HG03095 (cell line): ENCODE measurements at regions not wholly inside any gene's neighbourhood (a gene's known extent, or its start where the extent isn't known, plus 50 kb on each side); places are given as distances from the start of the nearest gene placed in this dataset.
"Not testable (repeated sequence)": the region's sequence is repeated elsewhere in the genome, so short reads cannot be mapped to it uniquely, and the experiment has no call there.

Source experiments
- ATAC-seq: cut with Tn5 transposase; IDR thresholded peaks from one replicate; pipeline ENCODE4 v1.9.1; 2021; ENCODE audit warnings: moderate library complexity; ENCODE audit not compliant: unreplicated experiment

- ATAC-seq, result not testable (repeated sequence)
Observed at GRCh38 chr11:67940440-67940839, 63.5 kb downstream of the UNC93B1 start.

- not testable (repeated sequence) for ATAC-seq
Observed at GRCh38 chr11:67938964-67939363, 64.9 kb downstream of the UNC93B1 start.

- not testable (repeated sequence) for ATAC-seq
Observed at GRCh38 chr11:67938371-67938770, 65.5 kb downstream of the UNC93B1 start.

DNA sequence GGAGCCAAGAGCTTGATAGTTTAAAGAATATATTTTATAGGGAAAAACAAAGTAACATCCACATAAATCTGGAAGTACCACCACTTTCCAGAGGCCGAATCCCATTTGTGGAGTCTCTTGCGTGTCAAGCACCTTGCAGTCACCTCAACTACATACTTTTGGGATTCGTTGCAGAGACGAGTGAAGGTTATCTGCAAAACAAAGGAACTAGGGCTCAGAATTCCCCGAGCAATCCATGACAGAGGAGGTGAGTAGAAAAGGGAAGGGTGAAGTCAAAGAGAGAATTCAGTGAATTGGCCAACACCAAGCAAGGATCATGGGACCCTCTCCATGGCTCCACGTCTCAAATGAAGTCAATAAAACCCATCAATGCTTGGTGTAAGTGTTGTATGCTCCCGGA, 80.3 kb downstream of the UNC93B1 start:
- ATAC-seq, result not testable (repeated sequence)

- not testable (repeated sequence) for ATAC-seq
Observed at GRCh38 chr11:67920546-67920945, 83.4 kb downstream of the UNC93B1 start.

DNA sequence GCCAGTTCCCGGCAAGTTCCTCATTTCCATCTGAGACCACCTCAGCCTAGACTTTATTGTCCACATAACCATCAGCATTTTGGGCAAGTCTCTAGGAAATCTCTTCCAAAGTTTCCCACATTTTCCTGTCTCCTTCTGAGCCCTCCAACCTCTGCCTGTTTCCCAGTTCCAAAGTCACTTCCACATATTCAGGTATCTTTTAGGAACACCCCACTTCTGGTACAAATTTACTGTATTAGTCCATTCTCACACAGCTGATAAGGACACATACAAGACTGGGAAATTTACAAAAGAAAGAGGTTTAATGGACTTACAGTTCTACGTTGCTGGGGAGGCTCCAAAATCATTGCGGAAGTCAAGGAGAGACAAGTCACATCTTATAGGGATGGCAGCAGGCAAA, 91.7 kb downstream of the UNC93B1 start:
- ATAC-seq, result not testable (repeated sequence)

DNA sequence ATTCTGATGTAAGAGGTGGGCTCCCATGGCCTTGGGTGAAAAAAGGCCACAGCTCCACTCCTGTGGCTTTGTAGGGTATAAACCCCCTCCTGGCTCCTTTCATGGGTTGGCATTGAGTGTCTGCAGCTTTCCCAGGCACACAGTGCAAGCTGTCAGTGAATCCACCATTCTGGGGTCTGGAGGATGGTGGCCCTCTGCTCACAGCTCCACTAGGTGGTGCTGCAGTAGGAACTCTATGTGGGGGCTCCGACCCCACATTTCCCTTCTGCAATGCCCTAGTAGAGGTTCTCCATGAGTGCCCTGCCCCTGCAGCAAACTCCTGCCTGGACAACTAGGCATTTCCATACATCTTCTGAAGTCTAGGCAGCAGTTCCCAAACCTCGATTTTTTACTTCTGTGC, 92.7 kb downstream of the UNC93B1 start:
- ATAC-seq, result not testable (repeated sequence)

DNA sequence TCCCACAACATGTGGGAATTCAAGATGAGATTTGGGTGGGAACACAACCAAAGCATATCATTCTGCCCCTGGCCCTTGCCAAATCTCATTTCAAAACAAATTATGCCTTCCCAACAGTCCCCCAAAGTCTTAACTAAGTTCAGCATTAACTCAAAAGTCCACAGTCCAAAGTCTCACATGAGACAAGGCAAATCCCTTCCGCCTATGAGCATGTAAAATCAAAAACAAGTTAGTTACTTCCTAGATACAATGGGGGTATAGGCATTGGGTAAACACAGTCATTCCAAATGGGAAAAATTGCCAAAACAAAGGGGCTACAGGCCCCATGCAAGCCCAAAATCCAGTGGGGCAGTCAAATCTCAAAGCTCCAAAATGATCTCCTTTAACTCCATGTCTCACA, 93.1 kb downstream of the UNC93B1 start:
- not testable (repeated sequence) for ATAC-seq

- ATAC-seq, result not testable (repeated sequence)
Observed at GRCh38 chr11:67906969-67907368, 96.9 kb downstream of the UNC93B1 start.

DNA sequence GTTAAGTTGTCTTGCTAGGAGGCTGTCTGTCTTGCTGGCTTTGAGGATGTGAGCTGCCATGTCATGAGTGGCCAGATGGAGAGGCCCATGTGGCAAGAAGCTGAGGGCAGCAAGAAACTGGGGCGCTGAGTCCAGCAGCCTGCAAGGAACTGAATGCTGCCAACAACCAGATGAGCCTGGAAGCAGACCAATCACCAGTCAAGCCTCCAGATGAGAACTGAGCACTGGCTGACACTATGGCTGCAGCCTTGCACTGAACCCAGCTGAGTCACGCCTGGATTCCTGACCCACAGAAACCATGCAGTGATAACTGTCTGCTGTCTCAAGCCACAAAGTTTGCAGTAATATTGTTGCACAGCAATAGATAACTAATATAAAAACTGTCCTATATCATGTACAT, 104.4 kb downstream of the UNC93B1 start:
- ATAC-seq, result not testable (repeated sequence)

DNA sequence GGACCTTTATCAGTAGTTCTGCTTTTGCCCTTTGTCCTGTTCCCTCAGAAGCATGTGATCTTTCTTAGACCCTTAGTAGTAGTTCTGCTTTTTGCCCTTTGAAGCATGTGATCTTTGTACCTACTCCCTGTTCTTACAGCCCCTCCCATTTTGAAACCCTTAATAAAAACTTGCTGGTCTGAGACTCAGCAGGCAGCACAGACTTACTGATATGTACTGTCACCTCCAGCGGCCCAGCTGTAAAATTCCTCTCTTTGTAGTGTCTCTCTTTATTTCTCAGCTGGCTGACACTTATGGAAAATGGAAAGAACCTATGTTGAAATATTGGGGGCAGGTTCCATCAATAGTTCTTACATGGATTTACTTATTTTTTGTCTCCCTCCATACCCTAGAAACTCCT, 110.4 kb downstream of the UNC93B1 start:
- ATAC-seq, result not testable (repeated sequence)

DNA sequence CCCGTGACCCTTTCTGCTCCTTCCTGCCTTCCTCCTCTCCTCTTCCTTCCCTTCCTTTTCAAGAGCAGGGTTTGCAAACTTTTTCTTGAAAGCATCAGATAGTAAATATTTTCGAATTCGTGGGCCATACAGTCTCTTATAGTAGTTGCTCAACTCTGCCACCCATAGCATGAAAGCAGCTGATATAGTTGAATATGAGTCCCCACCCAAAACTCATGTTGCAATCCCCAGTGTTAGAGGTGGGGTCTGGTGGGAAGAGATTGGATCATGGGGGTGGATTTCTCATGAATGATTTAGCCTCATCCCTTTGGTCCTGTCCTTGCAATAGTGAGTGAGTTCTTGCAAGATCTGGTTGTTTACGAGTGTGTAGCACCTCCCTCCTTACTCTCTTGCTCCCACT, 114.3 kb downstream of the UNC93B1 start:
- not testable (repeated sequence) for ATAC-seq

GRCh38 chr11:67888056-67888455, 115.8 kb downstream of the UNC93B1 start:
- not testable (repeated sequence) for ATAC-seq

GRCh38 chr11:67886672-67887071, 117.2 kb downstream of the UNC93B1 start:
- not testable (repeated sequence) for ATAC-seq

DNA sequence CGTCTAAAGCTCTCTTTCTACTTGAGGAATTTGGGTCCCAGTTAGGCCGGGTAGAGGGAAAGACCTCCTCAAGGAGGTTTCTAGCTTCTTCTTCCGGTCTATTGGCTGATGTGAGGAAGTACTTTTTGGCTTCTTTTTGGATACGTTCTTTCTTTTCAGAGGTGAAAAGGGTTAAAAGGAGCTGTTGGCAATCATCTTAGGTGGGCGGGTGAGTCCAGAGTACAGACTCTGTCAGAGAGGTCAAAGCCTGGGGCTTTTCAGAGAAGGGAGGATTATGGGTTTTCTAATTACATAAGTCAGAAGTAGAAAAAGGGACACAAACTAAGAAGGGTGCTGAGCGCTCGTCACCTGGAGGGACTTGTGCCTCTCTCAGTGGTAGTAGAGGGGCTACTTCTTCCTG, 117.7 kb downstream of the UNC93B1 start:
- ATAC-seq, result not testable (repeated sequence)

- not testable (repeated sequence) for ATAC-seq
Observed at GRCh38 chr11:67885574-67885973, 118.3 kb downstream of the UNC93B1 start.

DNA sequence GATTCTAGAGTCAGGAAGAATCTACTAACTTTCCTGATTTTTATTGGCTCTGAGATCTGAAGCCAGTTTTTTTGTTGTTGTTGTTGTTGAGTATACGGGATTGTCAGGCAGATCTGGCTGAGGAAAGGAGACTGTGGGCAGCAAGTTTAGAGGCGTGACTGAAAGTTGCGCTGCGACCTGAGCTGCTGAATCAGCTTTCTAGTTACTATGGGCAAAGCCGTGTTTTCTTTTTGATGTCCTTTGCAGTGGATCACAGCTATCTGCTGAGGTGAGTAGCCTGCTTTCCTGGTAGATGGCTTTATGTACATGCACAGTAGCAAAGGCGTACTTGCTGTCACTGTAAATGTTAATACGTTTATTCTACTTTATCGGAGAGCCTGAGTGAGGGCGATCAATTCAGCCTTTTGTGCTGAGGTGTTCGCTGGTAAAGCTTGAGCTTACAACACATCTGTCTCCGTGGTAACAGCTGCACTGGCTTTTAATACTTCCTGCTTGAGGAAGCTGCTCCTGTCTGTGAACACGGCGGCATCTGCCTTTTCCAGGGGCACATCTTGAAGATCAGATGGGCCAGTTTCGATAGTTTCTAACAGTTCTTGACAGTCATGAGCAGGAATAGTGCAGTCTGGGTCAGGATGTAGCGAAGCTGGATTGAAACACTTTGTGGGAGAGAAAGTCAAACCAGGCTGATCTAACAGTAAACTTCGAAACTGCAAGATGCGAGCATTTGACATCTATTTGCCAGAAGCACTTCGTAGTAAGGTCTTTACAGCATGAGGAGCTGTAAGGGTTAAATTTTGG, 118.9 kb downstream of the UNC93B1 start:
- not testable (repeated sequence) for ATAC-seq

GRCh38 chr11:67884073-67884757, 119.7 kb downstream of the UNC93B1 start:
- not testable (repeated sequence) for ATAC-seq

DNA sequence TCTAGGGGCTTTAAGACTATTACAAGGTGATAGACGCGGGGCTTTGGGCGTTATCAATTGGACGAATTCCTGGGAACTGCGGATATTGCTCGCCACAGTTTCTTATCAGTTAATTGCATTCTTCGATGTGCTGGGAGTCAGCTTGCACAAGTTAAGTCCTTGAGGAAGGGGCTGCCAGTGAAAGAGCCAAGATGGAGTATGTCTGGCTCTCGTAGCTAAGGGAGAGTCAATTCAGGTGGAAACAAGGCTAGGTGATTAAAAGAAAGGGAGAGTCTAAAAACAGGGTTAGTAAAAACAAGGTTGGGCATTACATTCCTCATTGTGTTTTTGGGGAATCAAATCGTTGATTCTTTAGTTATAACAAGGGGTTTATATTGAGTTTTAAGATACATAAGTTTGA, 121.6 kb downstream of the UNC93B1 start:
- ATAC-seq, result not testable (repeated sequence)

GRCh38 chr11:67881836-67882235, 122.1 kb downstream of the UNC93B1 start:
- ATAC-seq, result not testable (repeated sequence)

- not testable (repeated sequence) for ATAC-seq
Observed at GRCh38 chr11:67880594-67881196, 123.2 kb downstream of the UNC93B1 start.

- not testable (repeated sequence) for ATAC-seq
Observed at GRCh38 chr11:67878666-67879065, 125.2 kb downstream of the UNC93B1 start.
